ENCODE measurements at regions not wholly inside any gene's neighbourhood (a gene's known extent, or its start where the extent isn't known, plus 50 kb on each side); places are given as distances from the start of the nearest gene placed in this dataset.
A peak's percentile ranks its signal among the peaks of the same experiment; 100 is the strongest.

DNA sequence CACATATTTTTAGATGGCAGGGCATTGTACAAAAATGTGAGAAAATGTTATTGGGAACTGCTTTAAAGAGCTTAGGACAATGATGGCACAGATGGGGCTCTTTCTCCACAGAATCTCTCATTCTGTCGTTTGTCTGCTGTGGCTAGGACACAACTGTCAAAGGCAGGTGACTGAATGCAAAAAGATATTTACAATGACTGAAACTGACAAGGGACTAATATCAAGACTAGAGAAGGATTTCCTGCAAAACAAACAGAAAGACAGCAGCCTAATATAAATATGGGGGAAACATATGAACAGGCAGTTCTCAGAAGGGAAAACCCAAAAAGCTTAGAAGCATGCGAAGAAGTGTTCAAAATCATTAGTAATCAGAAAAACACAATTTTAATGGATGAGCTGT is 177.5 kb upstream of the AFF2 start:
- no peak for DNase-seq (ENCODE audit: extremely low read depth in 1 of 11, low read depth in 9 of 11, low spot score in 4 of 11)

GRCh38 chrX:148333989-148334388 is 166.4 kb upstream of the AFF2 start:
- DNase-seq (ENCODE audit: extremely low read depth in 1 of 11, low read depth in 9 of 11, low spot score in 4 of 11): no peak

DNA sequence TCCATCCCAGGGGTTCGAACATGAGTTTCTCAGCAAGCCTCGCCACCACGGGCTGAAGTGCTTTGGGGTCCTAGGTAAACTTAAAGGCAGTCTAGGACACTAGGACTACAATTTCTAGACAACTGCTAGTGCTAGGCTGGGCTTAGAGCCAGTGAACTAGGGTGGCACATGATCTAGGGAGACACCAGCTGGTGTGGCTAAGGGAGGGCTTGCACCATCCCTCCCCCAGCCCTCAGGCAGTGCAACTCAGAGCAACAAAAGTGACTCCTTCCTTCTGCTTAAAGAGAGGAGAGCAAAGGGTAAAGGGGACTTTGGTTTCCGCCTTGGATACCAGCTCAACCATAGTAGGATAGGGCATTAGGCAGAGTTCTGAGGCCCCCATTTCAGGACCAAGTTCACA is 162.5 kb upstream of the AFF2 start:
- DNase-seq (ENCODE audit: extremely low read depth in 1 of 11, low read depth in 9 of 11, low spot score in 4 of 11): no peak

DNA sequence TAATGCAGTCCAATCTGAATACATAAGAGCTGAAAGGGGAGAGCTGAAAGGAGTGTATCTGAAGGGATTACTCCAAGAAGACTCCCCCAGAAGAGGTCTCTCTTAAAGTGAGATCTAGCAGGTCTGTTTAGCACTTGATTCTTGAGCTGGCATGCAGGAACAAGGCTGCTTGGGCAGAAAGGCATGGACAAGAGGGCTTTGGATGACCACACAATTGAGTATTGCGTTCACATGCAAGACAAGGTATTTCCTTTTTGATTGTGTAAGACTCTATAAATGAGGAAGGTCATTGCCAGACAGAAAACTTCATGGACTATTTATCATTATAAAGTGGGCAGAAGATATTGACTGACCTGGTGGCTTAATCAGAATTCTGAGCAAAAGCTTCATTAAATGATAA is 145.5 kb upstream of the AFF2 start:
- DNase-seq (ENCODE audit: extremely low read depth in 1 of 11, low read depth in 9 of 11, low spot score in 4 of 11): no peak

DNA sequence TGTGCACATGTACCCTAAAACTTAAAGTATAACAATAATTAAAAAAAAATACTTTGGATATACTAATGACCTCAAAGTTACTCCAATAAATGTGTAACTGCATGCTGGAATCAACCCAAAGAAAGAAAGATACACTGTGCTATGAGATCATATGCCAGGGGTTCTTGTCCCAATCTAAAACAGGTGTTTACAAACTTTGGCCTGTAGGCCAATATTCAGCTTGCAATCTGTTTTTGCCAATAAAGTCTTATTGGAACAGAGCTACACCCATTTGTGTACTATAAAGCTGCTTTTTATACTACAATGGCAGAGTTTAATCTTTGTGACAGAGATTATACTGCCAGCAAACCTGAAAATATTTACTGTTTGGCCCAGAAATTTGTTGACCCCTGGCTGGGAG is 138.8 kb upstream of the AFF2 start:
- DNase-seq (ENCODE audit: extremely low read depth in 1 of 11, low read depth in 9 of 11, low spot score in 4 of 11): no peak

DNA sequence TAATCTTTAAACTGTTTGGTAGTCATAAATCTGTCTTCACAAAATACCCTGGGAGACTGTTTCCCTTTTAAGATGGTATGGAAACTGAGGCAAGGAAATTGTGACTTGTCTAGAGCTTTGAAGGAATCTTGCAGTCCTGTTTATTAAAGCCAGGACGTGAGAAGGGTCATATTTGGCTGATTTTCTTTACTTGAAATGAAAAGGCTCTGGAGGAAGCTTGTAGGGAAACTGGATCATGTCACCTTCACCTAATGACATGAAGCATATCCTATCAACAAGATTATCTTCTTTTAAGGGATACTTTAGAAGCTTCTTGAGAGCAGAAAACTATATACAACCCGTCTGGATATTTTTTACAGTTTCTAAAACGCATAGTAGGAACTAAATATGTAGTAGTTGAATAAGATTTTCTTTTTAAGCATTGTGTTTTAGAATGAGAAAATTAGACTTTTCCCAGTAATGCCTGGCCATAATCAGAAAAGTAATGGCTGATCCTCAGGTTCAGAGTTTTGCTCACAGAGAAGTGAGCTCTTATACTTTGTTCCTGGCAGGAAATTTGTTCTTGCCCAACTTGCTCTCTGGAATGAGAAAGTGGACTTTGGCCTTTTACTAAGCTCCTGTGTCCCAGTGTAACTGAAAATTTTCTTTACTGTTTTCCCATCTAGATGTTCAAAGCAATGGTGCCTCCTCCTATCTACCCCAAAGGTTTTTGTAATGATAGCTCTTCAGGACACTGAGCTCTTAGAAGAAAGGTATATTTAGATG is 136.8 kb upstream of the AFF2 start:
- no peak for DNase-seq (ENCODE audit: extremely low read depth in 1 of 11, low read depth in 9 of 11, low spot score in 4 of 11)

DNA sequence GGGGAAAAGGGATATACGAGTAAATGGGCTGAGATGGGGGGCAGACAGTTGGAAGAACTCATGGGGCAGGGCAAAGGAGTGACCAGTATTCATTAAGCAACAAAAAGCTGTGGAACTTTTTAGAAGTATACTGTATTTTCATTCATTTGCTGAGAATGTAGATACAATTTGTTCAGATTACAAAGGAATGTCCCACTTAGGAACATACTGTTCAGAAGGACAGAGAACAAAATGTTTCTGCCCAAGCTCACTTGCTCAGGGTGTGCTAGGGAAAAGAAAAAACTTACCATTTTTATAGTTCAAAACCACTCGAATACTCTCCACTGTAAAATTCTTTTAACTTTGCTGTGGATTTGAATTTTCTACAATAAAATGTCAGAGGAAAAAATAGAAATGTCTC is 135.2 kb upstream of the AFF2 start:
- no peak for DNase-seq (ENCODE audit: extremely low read depth in 1 of 11, low read depth in 9 of 11, low spot score in 4 of 11)

DNA sequence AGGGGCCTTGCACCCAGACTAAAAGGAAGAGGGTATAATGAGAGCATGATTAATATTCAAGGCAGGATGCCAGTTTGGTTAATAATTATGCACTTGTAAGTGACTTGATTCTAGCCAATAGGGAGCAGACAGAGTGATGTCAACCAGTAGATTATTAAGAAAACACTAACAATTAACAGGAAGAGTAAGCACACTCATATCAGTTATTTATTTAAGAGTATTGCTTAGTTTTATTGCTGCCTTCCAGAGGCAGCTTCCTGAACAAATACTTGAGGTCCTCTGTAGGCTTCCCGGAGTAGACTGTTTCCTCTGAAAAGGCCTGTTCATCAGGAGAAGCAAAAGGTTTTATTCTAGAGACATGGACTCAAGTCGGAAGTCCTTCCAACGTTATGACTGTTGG is 129.1 kb upstream of the AFF2 start:
- peak in 1 of 11 donors; percentile 4 for DNase-seq (ENCODE audit: extremely low read depth in 1 of 11, low read depth in 9 of 11, low spot score in 4 of 11)

DNA sequence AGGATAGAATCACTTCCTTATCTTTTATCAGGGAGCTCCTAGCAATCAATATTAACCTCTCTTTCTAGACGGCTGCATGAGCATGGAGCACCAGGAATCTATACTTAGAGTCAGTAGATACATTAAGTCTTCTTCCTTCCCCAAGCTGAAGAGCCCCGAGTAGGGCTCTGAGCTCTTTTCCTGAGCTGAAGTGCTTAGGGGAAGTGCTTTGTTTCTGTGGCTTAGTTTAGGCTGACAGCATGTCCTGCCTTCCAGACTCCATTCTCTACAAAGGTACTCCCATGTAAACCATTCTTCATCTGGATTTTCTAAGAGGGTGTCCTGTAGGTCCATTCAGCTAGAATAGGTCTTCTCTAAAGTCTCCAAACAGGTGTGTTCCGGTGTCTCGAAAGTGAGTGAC is 127.5 kb upstream of the AFF2 start:
- no peak for DNase-seq (ENCODE audit: extremely low read depth in 1 of 11, low read depth in 9 of 11, low spot score in 4 of 11)

DNA sequence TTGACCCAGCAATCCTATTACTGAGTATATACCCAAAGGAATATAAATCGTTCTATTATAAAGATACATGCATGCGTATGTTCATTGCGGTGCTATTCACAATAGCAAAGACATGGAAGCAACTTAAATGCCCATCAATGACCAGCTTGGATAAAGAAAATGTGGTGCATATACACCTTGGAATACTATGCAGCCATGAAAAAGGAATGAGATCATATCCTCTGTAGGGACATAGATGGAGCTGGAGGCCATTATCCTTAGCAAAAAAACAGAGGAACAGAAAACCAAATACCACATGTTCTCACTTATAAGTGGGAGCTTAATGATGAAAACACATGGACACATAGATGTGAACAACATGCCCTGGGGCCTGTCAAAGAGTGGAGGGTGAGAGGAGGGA is 124.1 kb upstream of the AFF2 start:
- DNase-seq (ENCODE audit: extremely low read depth in 1 of 11, low read depth in 9 of 11, low spot score in 4 of 11): no peak

GRCh38 chrX:148380107-148380506 is 120.3 kb upstream of the AFF2 start:
- DNase-seq (ENCODE audit: extremely low read depth in 1 of 11, low read depth in 9 of 11, low spot score in 4 of 11): no peak

DNA sequence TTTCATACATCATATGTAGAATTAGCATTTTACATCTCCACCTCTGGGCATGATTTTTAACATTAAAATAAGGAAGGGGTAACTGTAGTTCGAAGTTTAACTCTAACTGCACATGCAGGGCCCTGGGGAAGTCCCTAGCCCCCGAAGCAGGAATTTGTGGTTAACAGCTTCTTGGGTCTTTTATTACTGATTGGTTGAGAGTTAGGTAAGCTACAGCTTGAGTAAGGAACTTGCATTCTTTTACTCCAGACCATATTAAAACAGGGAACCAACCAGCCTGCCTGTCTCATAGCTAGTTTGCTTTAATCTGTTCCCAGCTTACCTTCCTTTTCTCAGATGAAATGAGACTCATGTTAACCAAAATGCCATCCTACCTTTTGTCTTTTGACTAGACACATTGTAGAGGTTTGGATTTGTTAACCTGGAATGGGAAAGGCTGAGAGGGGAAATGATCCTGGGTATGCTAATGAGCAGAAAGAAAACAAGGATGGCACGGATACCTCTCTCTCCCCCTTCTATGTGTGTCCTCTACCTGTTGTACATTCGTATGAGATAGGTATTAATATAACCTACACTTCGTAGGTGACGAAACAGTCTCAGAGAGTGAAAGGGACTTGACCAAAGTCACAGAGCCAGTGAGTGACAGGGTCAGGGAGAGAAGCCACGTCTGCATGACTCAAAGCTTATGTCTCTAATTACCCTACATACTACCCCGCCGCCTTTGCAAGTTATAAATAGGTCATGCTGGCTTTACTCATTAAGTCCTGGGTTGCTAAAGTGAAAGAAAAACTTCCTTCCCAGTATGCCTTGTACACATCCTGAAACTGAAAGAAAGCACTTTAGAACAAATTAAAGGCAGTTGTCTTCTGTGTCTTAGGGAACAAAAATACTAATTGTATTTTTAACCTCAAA is 119.5 kb upstream of the AFF2 start:
- DNase-seq (ENCODE audit: extremely low read depth in 1 of 11, low read depth in 9 of 11, low spot score in 4 of 11): no peak

- DNase-seq (ENCODE audit: extremely low read depth in 1 of 11, low read depth in 9 of 11, low spot score in 4 of 11): no peak
Observed at GRCh38 chrX:148381603-148382002, 118.8 kb upstream of the AFF2 start.

- no peak for DNase-seq (ENCODE audit: extremely low read depth in 1 of 11, low read depth in 9 of 11, low spot score in 4 of 11)
Observed at GRCh38 chrX:148382983-148383382, 117.4 kb upstream of the AFF2 start.

GRCh38 chrX:148385471-148385870 is 114.9 kb upstream of the AFF2 start:
- no peak for DNase-seq (ENCODE audit: extremely low read depth in 1 of 11, low read depth in 9 of 11, low spot score in 4 of 11)

GRCh38 chrX:148389629-148390028 is 110.8 kb upstream of the AFF2 start:
- DNase-seq (ENCODE audit: extremely low read depth in 1 of 11, low read depth in 9 of 11, low spot score in 4 of 11): no peak

DNA sequence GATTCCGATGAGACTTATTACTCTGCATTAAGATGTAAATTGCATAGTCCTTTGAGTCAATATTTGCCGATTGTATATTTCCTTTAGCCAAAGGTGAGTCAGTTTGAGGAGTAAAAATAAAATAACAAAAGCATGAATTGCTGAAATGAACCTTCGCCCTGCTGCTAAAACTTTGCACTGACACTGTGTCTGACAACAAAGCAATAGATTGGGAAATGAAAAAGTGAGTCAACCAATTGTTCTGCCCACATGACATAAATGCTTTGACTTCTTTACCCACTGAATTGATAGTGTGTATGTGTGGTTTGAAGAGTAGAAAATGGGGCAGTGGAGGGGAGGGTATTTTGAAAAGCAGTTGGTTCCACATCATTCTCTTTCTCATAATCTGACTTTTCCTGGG is 88.4 kb upstream of the AFF2 start:
- DNase-seq (ENCODE audit: extremely low read depth in 1 of 11, low read depth in 9 of 11, low spot score in 4 of 11): no peak

- no peak for DNase-seq (ENCODE audit: extremely low read depth in 1 of 11, low read depth in 9 of 11, low spot score in 4 of 11)
Observed at GRCh38 chrX:148416142-148416541, 84.3 kb upstream of the AFF2 start.

GRCh38 chrX:148416931-148417330 is 83.5 kb upstream of the AFF2 start:
- no peak for DNase-seq (ENCODE audit: extremely low read depth in 1 of 11, low read depth in 9 of 11, low spot score in 4 of 11)

GRCh38 chrX:148417934-148418333 is 82.5 kb upstream of the AFF2 start:
- DNase-seq (ENCODE audit: extremely low read depth in 1 of 11, low read depth in 9 of 11, low spot score in 4 of 11): no peak

- DNase-seq (ENCODE audit: extremely low read depth in 1 of 11, low read depth in 9 of 11, low spot score in 4 of 11): no peak
Observed at GRCh38 chrX:148422526-148422925, 77.9 kb upstream of the AFF2 start.

Measured in renal cortex interstitium (tissue), 11 donors.